Mesenchymal stem cell (in vitro differentiated cells and primary cell): ENCODE measurements at regions not wholly inside any gene's neighbourhood (a gene's known extent, or its start where the extent isn't known, plus 50 kb on each side); places are given as distances from the start of the nearest gene placed in this dataset.

Source experiments
- DNase-seq: peaks from one replicate; pipeline ENCODE4 v3.0.0-alpha.2; 2013
- H2AFZ ChIP-seq: one replicate; pipeline ENCODE4 v1.6.1; 2013; ENCODE audit warnings: low read depth, mild to moderate bottlenecking, control low read depth, inconsistent platforms, low read length, moderate library complexity
- H2AK5ac ChIP-seq: 2 replicates; pipeline ENCODE4 v1.6.1; 2013; ENCODE audit warnings: low read length, moderate library complexity, mild to moderate bottlenecking, inconsistent platforms; ENCODE audit not compliant: severe bottlenecking
- H2BK120ac ChIP-seq: one replicate; pipeline ENCODE4 v1.6.1; 2013; ENCODE audit warnings: low read depth, mild to moderate bottlenecking, inconsistent platforms, low read length, moderate library complexity
- H2BK12ac ChIP-seq, 2 experiments: one replicate each; pipeline ENCODE4 v1.6.1; 2013; ENCODE audit warnings: inconsistent platforms in 2 of 2, low read length in 2 of 2, mild to moderate bottlenecking in 2 of 2, moderate library complexity in 2 of 2, control low read depth in 1 of 2
- H2BK15ac ChIP-seq: one replicate; pipeline ENCODE4 v1.6.1; 2013; ENCODE audit warnings: mild to moderate bottlenecking, low read depth, inconsistent platforms; ENCODE audit not compliant: poor library complexity, severe bottlenecking
- H2BK5ac ChIP-seq: 2 replicates; pipeline ENCODE4 v1.6.1; 2013; ENCODE audit warnings: low read depth, mild to moderate bottlenecking, low read length, control low read depth, inconsistent platforms; ENCODE audit not compliant: poor library complexity, severe bottlenecking
- H3K14ac ChIP-seq, 2 experiments: one replicate each; pipeline ENCODE4 v1.6.1; 2013; ENCODE audit warnings: inconsistent platforms in 2 of 2, low read length in 2 of 2, control low read depth in 1 of 2, mild to moderate bottlenecking in 1 of 2, moderate library complexity in 1 of 2
- H3K18ac ChIP-seq, 2 experiments: one replicate each; pipeline ENCODE4 v1.6.1; 2013; ENCODE audit warnings: inconsistent platforms in 2 of 2, low read length in 2 of 2, control low read depth in 1 of 2, low read depth in 1 of 2, mild to moderate bottlenecking in 1 of 2
- H3K23ac ChIP-seq, 2 experiments: one replicate each; pipeline ENCODE4 v1.6.1; 2013; ENCODE audit warnings: inconsistent platforms in 2 of 2, low read length in 2 of 2, mild to moderate bottlenecking in 2 of 2, moderate library complexity in 2 of 2, control low read depth in 1 of 2
- H3K27ac ChIP-seq: 2 replicates; pipeline ENCODE4 v1.5.1; 2013; ENCODE audit warnings: mild to moderate bottlenecking, moderate library complexity, low read length, control low read depth, inconsistent platforms; ENCODE audit not compliant: poor library complexity, severe bottlenecking
- H3K27me3 ChIP-seq, 2 experiments: 2 replicates each; pipeline versions ENCODE4 v1.6.1 to v1.7.0; 2013; ENCODE audit warnings: low read length in 2 of 2, mild to moderate bottlenecking in 2 of 2, moderate library complexity in 2 of 2, control low read depth in 1 of 2, inconsistent platforms in 1 of 2; ENCODE audit not compliant: control insufficient read depth in 1 of 2, insufficient read depth in 1 of 2
- H3K36me3 ChIP-seq, 2 experiments: 2 replicates each; pipeline versions ENCODE4 v1.6.1 to v1.7.0; 2013; ENCODE audit warnings: low read length in 2 of 2, control low read depth in 1 of 2, inconsistent platforms in 1 of 2, low read depth in 1 of 2, mild to moderate bottlenecking in 1 of 2; ENCODE audit not compliant: insufficient read depth in 2 of 2, control insufficient read depth in 1 of 2
- H3K4ac ChIP-seq, 2 experiments: one replicate each; pipeline ENCODE4 v1.6.1; 2013; ENCODE audit warnings: inconsistent platforms in 2 of 2, low read length in 2 of 2, mild to moderate bottlenecking in 2 of 2, moderate library complexity in 2 of 2, control low read depth in 1 of 2, low read depth in 1 of 2
- H3K4me1 ChIP-seq: 2 replicates; pipeline ENCODE4 v1.6.1; 2013; ENCODE audit warnings: low read depth, low read length, control low read depth; ENCODE audit not compliant: control insufficient read depth, insufficient read depth
- H3K4me2 ChIP-seq: 2 replicates; pipeline ENCODE4 v1.6.1; 2013; ENCODE audit warnings: low read length, mild to moderate bottlenecking, inconsistent platforms; ENCODE audit not compliant: poor library complexity, severe bottlenecking
- H3K4me3 ChIP-seq, 2 experiments: 2 replicates each; pipeline versions ENCODE4 v1.5.1 to v1.7.0; 2013; ENCODE audit warnings: low read length in 2 of 2, mild to moderate bottlenecking in 2 of 2, control low read depth in 1 of 2, low read depth in 1 of 2; ENCODE audit not compliant: insufficient read depth in 1 of 2
- H3K79me1 ChIP-seq: replicated peaks from 2 replicates; pipeline ENCODE4 v1.6.1; 2013; ENCODE audit warnings: mild to moderate bottlenecking, control low read depth, low read length, inconsistent platforms; ENCODE audit not compliant: poor library complexity, severe bottlenecking
- H3K9ac ChIP-seq: 2 replicates; pipeline ENCODE4 v1.7.0; 2013; ENCODE audit warnings: mild to moderate bottlenecking, low read length, moderate library complexity
- H3K9me3 ChIP-seq: 2 replicates; pipeline ENCODE4 v1.7.0; 2013; ENCODE audit warnings: mild to moderate bottlenecking, low read length; ENCODE audit not compliant: control insufficient read depth
- H4K8ac ChIP-seq: one replicate; pipeline ENCODE4 v1.6.1; 2013; ENCODE audit warnings: inconsistent platforms, mild to moderate bottlenecking, low read length, moderate library complexity
- H4K91ac ChIP-seq: one replicate; pipeline ENCODE4 v1.6.1; 2013; ENCODE audit warnings: mild to moderate bottlenecking, low read length, inconsistent platforms
- WGBS: methylation state at CpG from one replicate; pipeline ENCODE4 v1.1.7; 2013; ENCODE audit warnings: mixed read lengths; 5-methylcytosine and 5-hydroxymethylcytosine counted together

GRCh38 chr16:13672196-13672595 lies 247.8 kb upstream of the ERCC4 start:
- H2BK120ac ChIP-seq: no peak overlapping the region
- no peaks in the 10 kb centered on the region for H3K4me1 ChIP-seq
- no peak overlapping the region for H3K14ac ChIP-seq
- H4K91ac ChIP-seq: no peak overlapping the region
- H3K4me3 ChIP-seq: no peak overlapping the region
- no peak overlapping the region for H4K8ac ChIP-seq
- no peak overlapping the region for H3K18ac ChIP-seq
- no peak overlapping the region for H3K27ac ChIP-seq
- H3K9ac ChIP-seq: no peak overlapping the region
- H3K36me3 ChIP-seq: no peaks in the 10 kb centered on the region
- no peak overlapping the region for H2BK12ac ChIP-seq
- H2AFZ ChIP-seq: no peak overlapping the region
- peaks cover 14% of the 10 kb centered on the region for H3K9me3 ChIP-seq
- no peak overlapping the region for H3K4me2 ChIP-seq
- H2BK15ac ChIP-seq: no peak overlapping the region
- no peaks in the 10 kb centered on the region for H3K27me3 ChIP-seq
- H2AK5ac ChIP-seq: no peak overlapping the region
- no peak overlapping the region for H3K23ac ChIP-seq
- H2BK5ac ChIP-seq: no peak overlapping the region
- WGBS: no CpG with 5 or more reads among the region's 3 CpGs
- DNase-seq: no peak
- no peak overlapping the region for H3K4ac ChIP-seq
- no peaks in the 10 kb centered on the region for H3K79me1 ChIP-seq

DNA sequence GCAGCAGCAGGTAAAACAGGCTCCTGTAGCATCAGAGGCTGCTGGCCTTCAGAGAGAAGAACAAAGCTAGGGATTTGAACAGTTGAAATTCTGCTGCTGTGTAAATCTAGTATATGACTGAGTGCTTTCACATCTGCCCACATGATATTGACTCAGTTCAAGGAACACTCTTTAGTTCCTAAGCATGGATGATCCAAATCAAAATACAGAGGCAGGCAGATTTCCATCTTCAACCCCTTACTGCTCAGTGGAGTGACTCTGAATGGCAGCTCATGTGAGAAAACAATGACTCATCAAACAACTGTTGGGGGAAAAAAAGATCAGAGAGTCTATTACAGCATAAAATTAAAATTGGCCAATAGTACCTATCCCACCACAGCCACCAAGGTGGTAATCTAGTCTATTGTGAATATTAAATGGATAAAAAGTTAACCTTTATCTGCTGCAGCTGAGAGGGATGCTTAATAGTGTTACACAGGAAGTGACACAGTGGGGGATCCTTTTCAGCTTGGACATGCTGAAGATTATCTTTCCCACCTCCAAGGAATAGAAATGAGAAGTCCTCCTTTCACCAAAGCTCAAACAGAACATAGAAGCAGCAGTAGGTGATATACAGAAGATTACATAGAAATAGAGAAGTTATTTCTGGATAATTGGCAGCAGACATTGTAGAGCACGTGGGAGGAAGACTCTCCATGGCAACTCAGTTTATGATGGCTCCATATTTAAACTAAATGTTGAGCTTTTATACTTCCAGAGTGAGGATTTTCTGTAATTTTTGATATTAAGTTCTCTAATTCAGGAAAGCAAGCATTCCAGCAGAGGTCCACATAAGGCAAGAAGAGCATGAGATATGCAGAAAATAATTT lies 239.7 kb upstream of the ERCC4 start:
- H3K14ac ChIP-seq: no peak overlapping the region
- H3K9ac ChIP-seq: no peak overlapping the region
- WGBS: 20% methylated on average over 1 of the region's 1 CpG
- no peak overlapping the region for H2AK5ac ChIP-seq
- no peak overlapping the region for H4K91ac ChIP-seq
- H2BK5ac ChIP-seq: no peak overlapping the region
- no peak overlapping the region for H3K23ac ChIP-seq
- no peak overlapping the region for H4K8ac ChIP-seq
- no peak overlapping the region for H2BK15ac ChIP-seq
- no peak overlapping the region for H3K27ac ChIP-seq
- H3K4me1 ChIP-seq: no peaks in the 10 kb centered on the region
- H3K4me3 ChIP-seq: no peak overlapping the region
- no peak overlapping the region for H3K4me2 ChIP-seq
- no peak overlapping the region for H3K18ac ChIP-seq
- peaks cover 3% of the 10 kb centered on the region for H3K9me3 ChIP-seq
- no peak overlapping the region for H3K4ac ChIP-seq
- no peak overlapping the region for H2BK12ac ChIP-seq
- no peaks in the 10 kb centered on the region for H3K27me3 ChIP-seq
- H3K36me3 ChIP-seq: no peaks in the 10 kb centered on the region
- no peak for DNase-seq
- H3K79me1 ChIP-seq: no peaks in the 10 kb centered on the region
- no peak overlapping the region for H2BK120ac ChIP-seq
- H2AFZ ChIP-seq: no peak overlapping the region

- Histone ChIP-seq H2BK15ac (no peak overlapping the region), H4K91ac (no peak overlapping the region), H3K27me3 (no peaks in the 10 kb centered on the region), H3K4ac (no peak overlapping the region), H3K79me1 (no peaks in the 10 kb centered on the region), H3K9me3 (peaks cover 3% of the 10 kb centered on the region), H3K9ac (no peak overlapping the region), H3K4me1 (no peaks in the 10 kb centered on the region), H3K14ac (no peak overlapping the region), H2BK12ac (no peak overlapping the region), H2BK5ac (no peak overlapping the region), H4K8ac (no peak overlapping the region), H3K18ac (no peak overlapping the region), H2AK5ac (no peak overlapping the region), H2AFZ (no peak overlapping the region), H3K23ac (no peak overlapping the region), H3K36me3 (no peaks in the 10 kb centered on the region), H2BK120ac (no peak overlapping the region), H3K4me3 (no peak overlapping the region), H3K27ac (no peak overlapping the region), H3K4me2 (no peak overlapping the region)
- 64% methylated on average over 3 of the region's 5 CpGs for WGBS
- no peak for DNase-seq
Measured at GRCh38 chr16:13684819-13685563, 235.0 kb upstream of the ERCC4 start.

DNA sequence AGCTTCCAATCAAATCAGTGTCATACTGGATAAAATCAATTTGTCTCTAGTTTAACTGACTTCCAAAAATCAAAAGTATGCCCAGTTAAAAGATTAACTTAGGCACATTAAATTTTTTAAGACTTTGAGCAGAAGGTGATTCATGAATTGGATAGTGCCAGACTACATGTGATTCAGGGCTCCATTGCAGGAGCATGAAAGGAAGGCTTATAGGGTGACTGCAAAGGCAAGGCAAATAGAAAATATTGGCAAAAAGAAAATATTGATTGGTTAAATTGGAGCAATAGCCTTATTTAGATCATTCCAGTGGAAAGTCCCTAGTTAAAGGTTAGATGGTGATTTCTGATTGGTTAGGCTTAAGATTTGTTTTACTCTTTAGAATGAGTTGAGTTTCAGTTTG lies 223.9 kb upstream of the ERCC4 start:
- no peak overlapping the region for H2BK5ac ChIP-seq
- no peaks in the 10 kb centered on the region for H3K79me1 ChIP-seq
- H3K4me1 ChIP-seq: no peaks in the 10 kb centered on the region
- H3K18ac ChIP-seq: no peak overlapping the region
- H4K8ac ChIP-seq: no peak overlapping the region
- no peak overlapping the region for H3K27ac ChIP-seq
- H3K4ac ChIP-seq: no peak overlapping the region
- no peaks in the 10 kb centered on the region for H3K36me3 ChIP-seq
- H3K27me3 ChIP-seq: no peaks in the 10 kb centered on the region
- H2BK15ac ChIP-seq: no peak overlapping the region
- no peak overlapping the region for H2BK120ac ChIP-seq
- no peak overlapping the region for H3K14ac ChIP-seq
- no peak overlapping the region for H3K4me2 ChIP-seq
- DNase-seq: no peak
- H4K91ac ChIP-seq: no peak overlapping the region
- no peak overlapping the region for H2BK12ac ChIP-seq
- H3K4me3 ChIP-seq: no peak overlapping the region
- H3K23ac ChIP-seq: no peak overlapping the region
- no peak overlapping the region for H2AK5ac ChIP-seq
- peaks cover 69% of the 10 kb centered on the region for H3K9me3 ChIP-seq
- H2AFZ ChIP-seq: no peak overlapping the region
- H3K9ac ChIP-seq: no peak overlapping the region
